Activated CD8-positive, alpha-beta T cell treated with anti-CD3 and anti-CD28 coated beads for 36 hours (primary cell): ENCODE measurements at regions not wholly inside any gene's neighbourhood (a gene's known extent, or its start where the extent isn't known, plus 50 kb on each side); places are given as distances from the start of the nearest gene placed in this dataset.
"Not testable (repeated sequence)": the region's sequence is repeated elsewhere in the genome, so short reads cannot be mapped to it uniquely, and the experiment has no call there.

Source experiments
- ATAC-seq: fragments of 200-7000 bp; cut with Tn5 transposase; one replicate; pipeline ENCODE4 v1.10.0; 2021; ENCODE audit warnings: mild to moderate bottlenecking, moderate library complexity
- CTCF ChIA-PET: fragments of 350-600 bp; sonication (Branson Sonifier 250); formaldehyde crosslinking; loops from one replicate; lab custom pipeline; 2021; ENCODE audit warnings: antibody characterized with exemption; lab: Charles Lee
- POLR2A ChIA-PET: fragments of 350-600 bp; sonication (Branson Sonifier 250); formaldehyde crosslinking; loops from one replicate; lab custom pipeline; 2021; ENCODE audit warnings: antibody characterized with exemption; lab: Charles Lee
- DNase-seq: peaks from one replicate; pipeline ENCODE4 v3.0.0-alpha.2; 2020
- H3K27ac Mint-ChIP-seq: one replicate; pipeline ENCODE4 v1.8.0; 2021; ENCODE audit warnings: mild to moderate bottlenecking, mixed read lengths
- H3K27me3 Mint-ChIP-seq: one replicate; pipeline ENCODE4 v1.8.0; 2021; ENCODE audit warnings: mixed read lengths
- H3K36me3 Mint-ChIP-seq: one replicate; pipeline ENCODE4 v1.8.0; 2021; ENCODE audit warnings: low read depth, mixed read lengths
- H3K4me1 Mint-ChIP-seq: one replicate; pipeline ENCODE4 v1.8.0; 2021; ENCODE audit warnings: low read depth, mixed read lengths
- H3K4me3 Mint-ChIP-seq: one replicate; pipeline ENCODE4 v1.8.0; 2021; ENCODE audit warnings: mild to moderate bottlenecking, moderate library complexity, mixed read lengths
- H3K9me3 Mint-ChIP-seq: one replicate; pipeline ENCODE4 v1.8.0; 2021; ENCODE audit warnings: mixed read lengths
- CTCF ChIP-seq: fragments of 200-600 bp; IDR thresholded peaks from one replicate; pipeline ENCODE4 v1.8.0; 2022; ENCODE audit warnings: antibody characterized with exemption, mild to moderate bottlenecking
- intact Hi-C: fragments of 100-400 bp; cut with micrococcal nuclease; formaldehyde crosslinking; loops from one replicate; pipeline ENCODE4 v1.10.0; 2022

- ChIA-PET POLR2A (no interaction called here), CTCF (no interaction called here)
- H3K9me3 Mint-ChIP-seq: no peaks in the 10 kb centered on the region
- no peak for ATAC-seq
- no peak for DNase-seq
- H3K27ac Mint-ChIP-seq: no peak overlapping the region
- H3K27me3 Mint-ChIP-seq: no peaks in the 10 kb centered on the region
- no peak overlapping the region for H3K4me3 Mint-ChIP-seq
- intact Hi-C loops: no loop called here
- H3K36me3 Mint-ChIP-seq: no peaks in the 10 kb centered on the region
- peaks cover 32% of the 10 kb centered on the region for H3K4me1 Mint-ChIP-seq
- no peak for TF ChIP-seq CTCF
Measured at GRCh38 chr12:25317553-25317952, 66.8 kb upstream of the KRAS start.

GRCh38 chr12:25315388-25315787 lies 64.7 kb upstream of the KRAS start:
- DNase-seq (no peak), ATAC-seq (no peak)
- POLR2A ChIA-PET: no interaction called here
- TF ChIP-seq CTCF: no peak
- CTCF ChIA-PET: no interaction called here
- H3K9me3 Mint-ChIP-seq: no peaks in the 10 kb centered on the region
- H3K4me3 Mint-ChIP-seq: no peak overlapping the region
- no peak overlapping the region for H3K27ac Mint-ChIP-seq
- no peaks in the 10 kb centered on the region for H3K36me3 Mint-ChIP-seq
- intact Hi-C loops: no loop called here
- H3K27me3 Mint-ChIP-seq: no peaks in the 10 kb centered on the region
- H3K4me1 Mint-ChIP-seq: peaks cover 10% of the 10 kb centered on the region

GRCh38 chr12:25313266-25313990 lies 62.7 kb upstream of the KRAS start:
- H3K27me3 Mint-ChIP-seq, CTCF ChIA-PET, POLR2A ChIA-PET: not testable (repeated sequence)

GRCh38 chr12:25311506-25311905 lies 60.8 kb upstream of the KRAS start:
- H3K4me1 Mint-ChIP-seq: no peaks in the 10 kb centered on the region
- ATAC-seq: no peak
- no peaks in the 10 kb centered on the region for H3K9me3 Mint-ChIP-seq
- no peak overlapping the region for H3K27ac Mint-ChIP-seq
- POLR2A ChIA-PET: no interaction called here
- H3K4me3 Mint-ChIP-seq: no peak overlapping the region
- no peak for TF ChIP-seq CTCF
- no peak for DNase-seq
- CTCF ChIA-PET: no interaction called here
- H3K27me3 Mint-ChIP-seq: no peaks in the 10 kb centered on the region
- intact Hi-C loops: no loop called here
- no peaks in the 10 kb centered on the region for H3K36me3 Mint-ChIP-seq

More at GRCh38 chr12:25313266-25313990, 62.7 kb upstream of the KRAS start:
- H3K27ac Mint-ChIP-seq, DNase-seq, H3K4me1 Mint-ChIP-seq, ATAC-seq, H3K36me3 Mint-ChIP-seq, H3K9me3 Mint-ChIP-seq, intact Hi-C loops, H3K4me3 Mint-ChIP-seq: not testable (repeated sequence)

GRCh38 chr12:25310071-25310470 lies 59.3 kb upstream of the KRAS start:
- H3K4me3 Mint-ChIP-seq, H3K27me3 Mint-ChIP-seq, POLR2A ChIA-PET, H3K4me1 Mint-ChIP-seq, H3K36me3 Mint-ChIP-seq, DNase-seq, H3K27ac Mint-ChIP-seq, H3K9me3 Mint-ChIP-seq, intact Hi-C loops, ATAC-seq: not testable (repeated sequence)
- CTCF ChIA-PET: interaction anchor here (1.3 kb wide), 1 partner anchor 69 kb away, joined by 3 read pairs; no protein-coding TSS in a partner anchor

- ATAC-seq: no peak
- intact Hi-C loops: no loop called here
- Mint-ChIP-seq H3K27me3 (no peaks in the 10 kb centered on the region), H3K4me1 (no peaks in the 10 kb centered on the region), H3K4me3 (no peak overlapping the region), H3K9me3 (no peaks in the 10 kb centered on the region), H3K27ac (no peak overlapping the region), H3K36me3 (no peaks in the 10 kb centered on the region)
- DNase-seq: no peak
- POLR2A ChIA-PET: interaction anchor here (0.6 kb wide), 1 partner anchor 120 kb away, joined by 3 read pairs; no protein-coding TSS in a partner anchor
- CTCF ChIA-PET: interaction anchor here (1.3 kb wide), 1 partner anchor 67 kb away, joined by 3 read pairs; no protein-coding TSS in a partner anchor
- TF ChIP-seq CTCF: no peak
Measured at GRCh38 chr12:25308756-25309155, 58.0 kb upstream of the KRAS start.
